Esophagus muscularis mucosa (tissue), 3 donors: ENCODE measurements at regions not wholly inside any gene's neighbourhood (a gene's known extent, or its start where the extent isn't known, plus 50 kb on each side); places are given as distances from the start of the nearest gene placed in this dataset.

ENCODE experiments used
- CTCF ChIP-seq, 3 experiments: fragments of 200-600 bp in 2 of 3; fragments of 450-650 bp in 1 of 3; sonication (generic) in 2 of 3; IDR thresholded peaks; one replicate each; pipeline ENCODE4 v1.5.1; 2017 to 2019; ENCODE audit warnings: antibody characterized with exemption in 3 of 3, mild to moderate bottlenecking in 2 of 3, moderate library complexity in 1 of 3
- POLR2A ChIP-seq: fragments of 450-650 bp; IDR thresholded peaks from one replicate; pipeline ENCODE4 v1.6.1; 2017; ENCODE audit warnings: antibody characterized with exemption, moderate library complexity, mild to moderate bottlenecking, low read depth

- TF ChIP-seq CTCF (IDR thresholded peaks at IDR 0.05) (no peak), POLR2A (no peak)
Measured at GRCh38 chr5:164350236-164350635, 844.8 kb downstream of the MAT2B start.
